ENCODE measurements at regions not wholly inside any gene's neighbourhood (a gene's known extent, or its start where the extent isn't known, plus 50 kb on each side); places are given as distances from the start of the nearest gene placed in this dataset.

GRCh38 chr4:71126719-71127118 lies 133.3 kb downstream of the DCK start:
- TF ChIP-seq EZH2 (IDR thresholded peaks at IDR 0.05; ENCODE audit: insufficient read depth, poor library complexity, severe bottlenecking): no peak
- 0 out of 2 replicates have a peak, but pooled peaks have one; percentile 83 for TF ChIP-seq EZH2phosphoT487 (IDR thresholded peaks at IDR 0.05; ENCODE audit: insufficient read depth, low read depth)

All from GM23248 (cell line).